C4-2B (cell line): ENCODE measurements at regions not wholly inside any gene's neighbourhood (a gene's known extent, or its start where the extent isn't known, plus 50 kb on each side); places are given as distances from the start of the nearest gene placed in this dataset.

Experiments
- H3K27ac ChIP-seq: fragments of 450-650 bp; 2 replicates; pipeline ENCODE4 v1.5.1; 2017
- CTCF ChIP-seq: fragments of 450-650 bp; conservative IDR thresholded peaks from 2 replicates; pipeline ENCODE4 v1.5.1; 2017; ENCODE audit warnings: mild to moderate bottlenecking
- ZFX ChIP-seq: fragments of 450-650 bp; IDR thresholded peaks from 2 replicates; pipeline ENCODE4 v1.6.1; 2017

- TF ChIP-seq ZFX = no peak
- TF ChIP-seq CTCF = no peak
- no peak overlapping the region for H3K27ac ChIP-seq
Measured at GRCh38 chr1:4277598-4277997, 376.8 kb upstream of the AJAP1 start.

GRCh38 chr1:4284976-4285375, 369.4 kb upstream of the AJAP1 start:
- TF ChIP-seq ZFX = no peak

GRCh38 chr1:4292861-4293260, 361.5 kb upstream of the AJAP1 start:
- no peak for TF ChIP-seq CTCF
- no peak for TF ChIP-seq ZFX
- H3K27ac ChIP-seq = no peak overlapping the region

More at GRCh38 chr1:4284976-4285375, 369.4 kb upstream of the AJAP1 start:
- H3K27ac ChIP-seq = no peak overlapping the region

GRCh38 chr1:4298361-4299083, 355.9 kb upstream of the AJAP1 start:
- TF ChIP-seq CTCF (no peak), ZFX (no peak)
- H3K27ac ChIP-seq = no peak overlapping the region

- TF ChIP-seq ZFX (no peak), CTCF (no peak)
- H3K27ac ChIP-seq = no peak overlapping the region
Measured at GRCh38 chr1:4301007-4301406, 353.4 kb upstream of the AJAP1 start.

GRCh38 chr1:4303303-4303702, 351.1 kb upstream of the AJAP1 start:
- no peak overlapping the region for H3K27ac ChIP-seq
- TF ChIP-seq CTCF (no peak), ZFX (no peak)

- H3K27ac ChIP-seq = no peak overlapping the region
- TF ChIP-seq CTCF (no peak), ZFX (no peak)
Measured at GRCh38 chr1:4305526-4306301, 348.7 kb upstream of the AJAP1 start.
